Ovary (tissue), 3 donors: ENCODE measurements at regions not wholly inside any gene's neighbourhood (a gene's known extent, or its start where the extent isn't known, plus 50 kb on each side); places are given as distances from the start of the nearest gene placed in this dataset.

Experiments used
- EP300 ChIP-seq: sonication (generic); formaldehyde crosslinking; IDR thresholded peaks from one replicate; pipeline ENCODE4 v1.6.1; 2017; ENCODE audit warnings: antibody characterized with exemption
- TF ChIP-seq, protein P1 (sequence below), 3 donors: fragments of 450-650 bp in 2 of 3; fragments of 200-600 bp in 1 of 3; IDR thresholded peaks; one replicate each; pipeline versions ENCODE4 v1.5.1 to v1.8.0; 2016 to 2022; ENCODE audit warnings: antibody characterized with exemption in 3 of 3, mild to moderate bottlenecking in 1 of 3
- donor health status: DM: no; HTN: no; CAD: no.

DNA sequence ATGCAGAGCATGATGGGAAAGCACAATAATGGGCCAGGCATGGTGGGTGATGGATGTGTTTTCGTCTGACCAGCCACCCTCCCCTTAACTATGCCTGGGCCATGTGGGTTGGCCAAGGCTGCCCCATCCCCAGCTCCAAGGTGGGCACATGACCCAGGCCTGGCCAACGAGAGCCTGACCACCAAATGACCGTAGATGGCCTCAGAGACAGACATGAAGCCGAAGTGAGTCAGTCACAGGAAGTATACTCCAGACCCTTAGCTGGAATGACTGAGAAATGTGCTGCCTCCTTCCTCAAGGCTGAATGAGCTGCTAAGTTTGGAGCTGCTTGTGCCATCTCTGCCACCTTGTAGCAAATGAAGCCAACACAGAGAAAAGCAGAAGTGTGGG lies 233.6 kb downstream of the BCL11B start:
- no peak for TF ChIP-seq EP300
- TF ChIP-seq, protein P1, sequence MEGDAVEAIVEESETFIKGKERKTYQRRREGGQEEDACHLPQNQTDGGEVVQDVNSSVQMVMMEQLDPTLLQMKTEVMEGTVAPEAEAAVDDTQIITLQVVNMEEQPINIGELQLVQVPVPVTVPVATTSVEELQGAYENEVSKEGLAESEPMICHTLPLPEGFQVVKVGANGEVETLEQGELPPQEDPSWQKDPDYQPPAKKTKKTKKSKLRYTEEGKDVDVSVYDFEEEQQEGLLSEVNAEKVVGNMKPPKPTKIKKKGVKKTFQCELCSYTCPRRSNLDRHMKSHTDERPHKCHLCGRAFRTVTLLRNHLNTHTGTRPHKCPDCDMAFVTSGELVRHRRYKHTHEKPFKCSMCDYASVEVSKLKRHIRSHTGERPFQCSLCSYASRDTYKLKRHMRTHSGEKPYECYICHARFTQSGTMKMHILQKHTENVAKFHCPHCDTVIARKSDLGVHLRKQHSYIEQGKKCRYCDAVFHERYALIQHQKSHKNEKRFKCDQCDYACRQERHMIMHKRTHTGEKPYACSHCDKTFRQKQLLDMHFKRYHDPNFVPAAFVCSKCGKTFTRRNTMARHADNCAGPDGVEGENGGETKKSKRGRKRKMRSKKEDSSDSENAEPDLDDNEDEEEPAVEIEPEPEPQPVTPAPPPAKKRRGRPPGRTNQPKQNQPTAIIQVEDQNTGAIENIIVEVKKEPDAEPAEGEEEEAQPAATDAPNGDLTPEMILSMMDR (IDR thresholded peaks at IDR 0.05): no peak
